NCI-H345 treated with DMSO at 0.1 percent for 48 hours (cell line): ENCODE measurements at regions not wholly inside any gene's neighbourhood (a gene's known extent, or its start where the extent isn't known, plus 50 kb on each side); places are given as distances from the start of the nearest gene placed in this dataset.
"Not testable (repeated sequence)": the region's sequence is repeated elsewhere in the genome, so short reads cannot be mapped to it uniquely, and the experiment has no call there.

ENCODE experiments used
- DNase-seq: peaks from one replicate; lab custom pipeline; 2025; ENCODE audit not compliant: unreplicated experiment; lab: John Stamatoyannopoulos, UW

DNA sequence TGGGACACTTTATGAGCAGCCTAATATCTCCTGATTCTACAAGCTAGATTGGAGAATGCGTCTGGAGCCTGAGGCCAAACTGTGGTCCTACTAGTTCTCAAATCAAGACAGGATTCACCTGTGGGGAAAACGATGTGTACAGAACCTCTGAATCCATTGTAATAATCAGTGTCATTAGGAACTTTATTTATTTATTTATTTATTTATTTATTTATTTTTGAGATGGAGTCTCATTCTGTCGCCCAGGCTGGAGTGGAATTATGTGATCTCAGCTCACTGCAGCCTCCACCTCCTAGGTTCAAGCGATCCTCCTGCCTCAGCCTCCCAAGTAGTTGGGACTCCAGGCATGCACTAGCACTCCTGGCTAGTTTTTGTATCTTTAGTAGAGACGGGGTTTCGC lies 52.6 kb upstream of the KIF26B start:
- DNase-seq: not testable (repeated sequence)

DNA sequence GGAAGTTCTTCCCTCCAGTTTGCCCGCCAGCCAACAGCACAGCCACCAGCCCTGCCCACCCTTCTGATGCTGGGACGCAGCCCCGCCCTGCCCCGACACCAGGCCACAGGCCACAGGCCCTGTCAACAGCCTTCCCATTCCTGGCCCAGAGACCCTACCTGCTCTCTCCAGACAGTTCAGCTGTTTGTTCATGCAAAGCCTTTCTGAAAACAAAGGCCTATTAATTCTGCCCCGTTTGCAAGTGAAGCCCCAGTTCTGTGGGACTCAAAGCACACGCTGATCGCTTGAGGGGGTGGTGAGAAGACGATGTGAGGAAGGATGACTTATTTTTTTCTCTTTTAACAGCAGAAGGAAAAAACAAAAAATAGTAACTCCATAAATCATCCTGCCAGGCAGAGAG lies 55.4 kb upstream of the KIF26B start:
- no peak for DNase-seq

DNA sequence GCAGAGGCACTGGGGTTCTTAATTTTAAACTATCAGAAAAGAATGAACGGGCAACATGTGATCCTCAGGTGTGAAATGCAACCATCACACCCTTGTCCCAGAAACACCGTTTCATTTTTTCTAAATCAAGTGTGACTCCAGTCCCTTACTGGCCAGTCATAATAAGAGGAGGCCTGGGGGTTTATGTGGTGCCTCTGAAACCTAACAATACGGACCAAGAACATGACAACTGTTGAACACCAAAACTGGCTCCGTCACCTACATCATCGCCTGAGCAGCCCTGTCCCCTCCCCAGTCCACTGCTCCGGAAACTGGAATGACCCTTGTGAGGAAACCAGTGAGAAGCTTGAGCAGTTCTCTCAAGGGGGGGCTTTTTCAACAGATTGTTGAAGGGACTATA lies 55.9 kb upstream of the KIF26B start:
- DNase-seq: no peak

DNA sequence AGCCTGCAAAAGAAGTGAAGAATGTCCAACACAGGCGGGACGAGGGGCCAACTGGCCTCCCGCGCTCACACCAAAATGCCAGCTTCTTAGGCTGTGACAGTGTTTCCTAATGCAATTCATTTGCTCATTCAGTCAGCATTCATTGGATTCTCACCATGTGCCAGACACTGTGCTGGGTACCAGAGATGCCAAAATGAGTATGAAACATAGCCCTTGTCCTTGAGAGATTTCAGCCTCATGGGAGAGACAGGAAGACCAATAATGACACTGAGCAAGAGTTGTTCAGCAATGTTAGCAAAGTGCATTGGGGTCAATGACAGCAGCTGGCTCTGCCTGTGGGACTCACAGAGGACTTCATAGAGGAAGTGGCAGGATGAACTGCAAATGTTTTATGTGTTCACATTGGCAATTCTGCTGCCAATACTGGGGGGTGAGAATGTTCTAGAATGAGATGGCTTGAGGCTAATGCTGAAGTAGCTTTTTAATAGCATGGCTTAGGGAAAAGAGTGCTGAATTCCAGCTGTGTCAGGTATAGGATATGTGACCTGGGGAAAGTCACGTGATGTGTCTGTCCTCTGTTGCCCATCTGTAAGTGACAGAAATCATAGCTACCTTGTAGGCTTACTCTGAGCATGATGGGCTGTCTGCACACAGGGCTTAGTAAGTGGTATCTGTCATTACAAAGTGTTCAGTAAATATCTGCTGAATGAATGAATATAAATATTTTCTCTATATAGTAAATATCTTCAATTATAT lies 58.3 kb upstream of the KIF26B start:
- no peak for DNase-seq

DNA sequence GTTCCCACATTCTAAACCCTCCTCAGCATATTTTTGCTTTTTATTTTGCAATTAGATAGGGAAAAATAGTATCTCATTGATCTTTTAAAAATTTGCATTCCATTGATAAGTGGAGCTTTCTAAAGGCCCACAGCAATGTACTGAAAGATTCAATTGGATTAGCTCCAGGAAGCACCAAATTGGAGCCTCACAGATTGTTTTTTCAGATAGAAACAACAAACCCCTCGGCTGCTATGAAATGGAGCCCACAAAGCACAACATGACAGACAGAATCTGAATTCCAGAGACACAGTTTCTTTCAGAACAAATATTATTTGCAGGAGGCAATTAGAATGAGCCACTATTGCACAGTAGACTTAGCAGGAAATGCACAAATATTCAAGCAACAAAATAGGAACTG lies 58.9 kb upstream of the KIF26B start:
- no peak for DNase-seq

DNA sequence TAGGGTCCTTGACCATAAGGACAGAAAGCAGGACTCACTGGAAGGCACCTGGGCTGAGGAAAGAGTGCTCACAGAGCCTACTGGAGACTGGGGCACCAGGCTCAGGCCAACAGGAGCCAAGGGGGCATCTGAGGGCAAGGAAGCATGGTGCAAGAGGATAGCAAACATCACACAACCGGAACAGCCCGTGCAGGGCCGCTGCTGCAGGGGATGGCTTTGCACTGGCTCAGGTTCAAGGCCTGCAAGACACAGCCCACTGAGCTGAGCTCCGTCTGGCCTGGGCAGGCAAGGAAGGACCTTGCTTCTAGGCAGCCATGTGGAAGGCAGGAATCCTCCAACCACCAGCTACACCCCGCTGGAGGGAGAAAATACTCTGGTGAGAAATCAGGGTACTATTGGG lies 59.8 kb upstream of the KIF26B start:
- no peak for DNase-seq

DNA sequence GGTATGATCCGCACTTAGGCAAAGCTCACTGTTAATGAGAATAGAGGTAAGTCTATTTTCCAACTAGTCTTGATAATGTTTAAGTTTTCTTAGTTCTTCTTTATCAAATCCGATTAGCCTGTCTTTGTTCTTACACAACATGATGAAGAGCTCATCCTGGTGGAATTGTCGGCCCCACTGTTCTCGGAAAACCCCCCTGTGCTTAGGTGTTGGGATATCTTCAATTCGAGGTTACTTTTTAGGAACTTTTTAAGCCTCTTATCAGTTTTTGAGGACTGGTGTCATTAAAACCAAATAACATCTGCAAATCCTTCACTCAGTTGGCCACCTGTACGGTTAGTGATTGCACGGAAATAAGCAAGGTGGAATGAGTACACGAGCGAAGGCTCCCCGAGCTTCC lies 60.7 kb upstream of the KIF26B start:
- no peak for DNase-seq

DNA sequence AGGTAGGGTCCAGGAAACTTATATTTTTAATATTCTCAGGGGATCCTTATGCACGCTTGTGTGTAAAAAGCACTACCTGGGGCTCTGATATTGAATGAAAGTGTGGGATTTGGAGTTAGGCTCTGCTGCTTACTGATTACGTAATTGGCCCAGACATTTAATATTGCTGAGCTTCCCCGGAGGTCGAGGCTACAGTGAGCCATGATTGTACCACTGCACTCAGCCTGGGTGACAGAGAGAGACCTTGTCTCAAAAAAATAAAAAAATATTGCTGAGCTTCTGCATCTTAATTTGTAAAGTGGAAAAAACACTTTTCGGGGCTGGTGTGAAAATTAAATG lies 62.2 kb upstream of the KIF26B start:
- DNase-seq: no peak

DNA sequence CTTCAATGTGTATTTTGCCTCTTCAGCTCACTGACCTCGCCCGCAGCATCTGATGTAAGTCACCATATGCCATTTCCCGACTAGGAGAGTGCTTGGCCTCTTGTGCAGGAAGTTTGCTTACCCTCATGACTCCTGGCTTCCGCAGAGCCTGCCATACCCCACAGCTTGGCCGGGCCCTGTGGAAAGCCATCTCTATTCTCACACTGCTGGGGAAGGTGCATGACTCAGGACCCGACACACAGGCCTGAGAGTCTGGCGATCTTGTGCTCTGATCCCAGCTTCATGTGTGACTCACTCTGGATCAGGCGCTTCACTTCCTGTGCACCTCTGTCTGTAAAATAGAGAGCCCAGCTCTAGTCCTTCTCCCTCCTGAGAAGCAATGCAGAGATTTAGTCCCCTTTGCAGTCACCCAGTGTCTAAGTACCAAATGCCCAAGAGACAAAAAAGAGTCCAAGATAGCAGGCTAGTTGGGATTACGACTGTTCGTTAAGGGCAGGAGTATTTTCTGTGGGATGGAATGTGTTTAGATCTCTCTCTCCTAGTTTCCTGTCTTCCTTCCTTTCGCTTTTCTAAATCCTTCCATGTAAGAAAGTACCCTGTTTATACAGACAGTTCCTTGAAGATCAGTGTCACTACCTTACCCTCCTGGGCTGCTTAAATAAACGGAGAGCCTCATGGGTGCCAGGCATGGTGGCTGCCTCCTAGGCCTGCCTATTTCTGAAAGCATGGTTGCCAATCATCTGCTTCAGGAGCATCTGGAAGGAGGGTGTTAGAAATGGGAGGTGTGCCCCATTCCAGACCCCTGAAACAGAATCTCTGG lies 62.8 kb upstream of the KIF26B start:
- no peak for DNase-seq

DNA sequence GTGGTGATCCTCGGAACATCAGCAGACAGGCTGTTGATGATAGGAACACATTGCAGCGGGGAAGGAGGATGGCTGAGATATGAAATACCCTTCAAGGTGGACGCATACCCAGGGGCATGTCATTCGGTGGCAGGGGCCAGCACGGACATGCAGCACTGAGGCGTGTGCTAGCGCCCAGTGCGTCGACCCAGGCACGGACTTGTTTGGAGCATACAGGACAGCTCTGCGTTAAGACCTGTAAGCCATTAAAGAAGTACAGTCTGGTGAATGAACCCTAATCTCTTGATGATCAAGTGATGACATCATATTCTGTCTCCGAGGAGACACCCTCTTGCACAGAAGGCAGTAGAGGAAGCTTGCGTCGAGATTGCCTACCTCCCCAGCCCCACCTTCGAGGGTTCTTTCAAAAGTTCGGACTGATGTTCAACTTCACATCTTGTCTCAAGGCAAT lies 63.6 kb upstream of the KIF26B start:
- no peak for DNase-seq

DNA sequence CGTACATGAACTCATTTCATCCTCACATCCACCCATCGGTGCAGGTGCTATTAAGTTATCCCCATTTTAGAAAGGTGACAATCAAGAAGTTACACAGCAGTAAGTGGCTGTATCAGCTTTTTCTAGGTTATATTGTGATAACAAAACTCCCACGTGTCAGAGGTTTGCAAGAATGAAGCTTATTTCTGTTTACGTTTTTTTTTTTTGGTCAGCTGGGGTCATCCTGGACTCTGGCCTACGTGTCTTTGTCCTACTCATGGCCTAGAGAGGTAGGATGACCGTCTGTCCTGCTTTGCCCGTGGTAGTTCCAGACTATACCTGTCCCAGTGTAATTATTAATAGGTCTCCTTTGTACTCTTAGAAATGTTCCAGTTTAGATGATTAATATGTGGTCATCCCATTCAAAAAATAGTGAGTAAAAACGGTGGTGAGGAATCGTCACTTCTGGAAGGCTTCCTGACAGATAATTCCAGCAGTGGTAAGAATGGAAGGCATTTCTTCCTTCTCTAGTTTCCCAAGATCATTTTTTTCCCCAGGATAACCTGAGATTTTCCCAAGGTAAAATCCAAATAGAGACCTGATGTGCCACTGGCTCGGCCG lies 64.2 kb upstream of the KIF26B start:
- no peak for DNase-seq

DNA sequence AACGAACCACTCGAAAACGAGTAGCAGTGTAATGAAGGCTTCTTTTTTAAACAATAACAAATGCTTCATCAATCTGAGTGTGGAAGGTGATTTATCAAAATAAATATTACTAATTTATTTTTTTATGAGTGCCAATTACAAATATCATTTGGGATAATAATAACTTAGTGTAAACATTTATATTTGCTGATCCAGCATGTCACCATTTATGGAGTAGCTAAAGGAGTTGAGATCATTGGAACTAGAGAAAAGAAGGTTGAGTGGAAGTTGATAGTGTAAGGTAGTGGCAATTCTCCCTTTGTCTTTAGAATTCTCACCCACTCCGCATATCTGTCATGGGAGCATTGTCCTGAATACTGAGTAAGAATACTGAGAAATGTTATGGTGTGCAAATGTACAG lies 67.1 kb upstream of the KIF26B start:
- no peak for DNase-seq

DNA sequence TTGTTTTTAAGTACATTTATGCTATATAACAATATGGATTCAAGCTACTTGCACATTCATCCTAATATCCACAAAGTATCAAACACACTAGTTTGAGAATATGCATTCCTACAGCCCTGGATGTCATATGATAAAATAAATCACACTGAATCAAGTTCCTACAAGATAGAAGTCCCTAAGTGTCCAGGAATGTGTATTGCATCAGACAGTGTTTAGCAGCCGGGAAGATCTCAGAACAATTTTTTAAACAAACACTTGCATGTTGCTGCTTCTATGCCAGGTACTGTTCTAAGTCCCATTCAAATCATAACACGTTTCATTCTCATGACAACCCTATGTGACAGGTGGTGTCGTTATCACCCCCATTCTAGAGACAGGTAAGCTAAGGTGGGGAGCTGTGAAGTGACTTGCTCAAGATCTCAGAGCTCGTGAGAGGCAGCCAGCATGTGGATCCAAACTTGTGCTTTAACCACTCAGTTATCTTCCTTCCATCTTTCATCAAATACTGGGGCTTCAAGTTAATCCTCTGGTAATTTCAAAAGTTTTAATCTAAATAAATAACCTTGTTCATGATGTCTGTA lies 68.3 kb upstream of the KIF26B start:
- no peak for DNase-seq

DNA sequence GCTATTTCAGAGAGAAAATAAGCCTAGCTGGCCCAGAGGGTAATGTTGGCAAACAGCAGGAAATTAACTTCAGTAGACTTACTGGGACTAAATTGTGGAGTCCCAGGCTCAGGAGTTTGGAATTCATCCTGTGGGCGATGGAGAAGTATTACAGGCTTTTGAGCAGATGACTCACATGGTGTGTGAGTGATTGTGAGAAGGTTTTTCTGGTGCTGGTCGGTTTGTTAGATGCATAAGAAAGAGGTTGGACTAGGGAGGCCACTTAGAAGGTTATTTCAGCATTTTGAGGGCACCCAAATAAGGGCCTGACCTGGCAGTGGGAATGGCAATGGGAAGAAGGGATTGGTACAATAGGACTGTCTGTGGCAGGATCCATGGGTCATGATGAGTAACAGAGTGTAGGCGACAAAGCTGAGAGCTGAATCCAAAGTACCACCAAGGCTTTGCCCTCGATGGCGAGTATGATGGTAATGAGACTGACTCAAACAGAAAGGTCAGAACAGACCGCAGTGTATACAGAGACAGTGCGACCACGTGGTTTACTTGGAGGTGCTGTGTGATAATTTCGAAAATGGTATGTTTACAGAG lies 69.2 kb upstream of the KIF26B start:
- DNase-seq: no peak

DNA sequence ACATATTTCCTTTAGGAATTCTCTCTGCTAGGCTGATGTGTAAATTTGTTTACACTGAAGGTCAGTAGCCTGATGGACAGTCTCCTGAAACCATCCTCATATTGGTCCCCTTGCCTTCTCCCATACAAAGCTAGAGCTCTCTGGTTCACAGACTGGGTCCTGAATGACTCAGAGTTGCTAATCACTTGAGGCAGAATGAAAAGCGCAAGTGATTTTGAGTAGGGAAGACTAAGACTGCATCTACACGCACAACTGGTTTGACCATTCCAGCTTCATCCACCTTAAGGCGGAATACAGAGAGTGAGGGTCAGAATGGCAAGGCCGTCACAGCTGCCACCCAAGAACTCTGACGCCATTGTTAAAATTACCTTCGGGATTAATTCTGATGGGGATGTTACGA lies 70.2 kb upstream of the KIF26B start:
- DNase-seq: no peak

DNA sequence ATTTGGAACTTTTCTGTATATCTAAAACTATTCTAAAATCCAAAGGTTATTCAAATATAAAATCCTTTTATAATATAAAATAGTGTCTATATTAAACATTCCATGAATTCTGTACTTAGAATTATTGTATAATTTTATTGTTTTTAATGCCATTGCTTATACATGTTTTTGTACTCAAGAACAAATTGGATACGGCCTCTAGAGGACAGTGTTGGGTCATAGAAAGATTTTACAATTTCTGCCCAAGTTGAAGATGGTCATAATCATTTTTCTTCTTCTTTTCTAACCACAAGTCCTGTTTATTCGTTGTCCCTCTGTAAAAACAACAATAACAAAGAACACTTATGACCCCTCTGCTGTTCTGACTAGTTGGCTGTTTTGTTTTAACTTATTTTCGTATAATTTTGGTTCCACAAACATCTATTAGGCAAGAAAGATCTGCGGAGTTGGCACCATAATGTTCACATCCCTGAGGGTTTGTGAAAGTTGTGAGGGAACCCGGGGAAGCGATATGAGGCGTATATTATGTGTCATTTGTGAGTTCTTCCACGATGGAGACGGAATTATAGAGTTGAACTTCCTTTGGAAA lies 75.7 kb upstream of the KIF26B start:
- peak; percentile 4 for DNase-seq

DNA sequence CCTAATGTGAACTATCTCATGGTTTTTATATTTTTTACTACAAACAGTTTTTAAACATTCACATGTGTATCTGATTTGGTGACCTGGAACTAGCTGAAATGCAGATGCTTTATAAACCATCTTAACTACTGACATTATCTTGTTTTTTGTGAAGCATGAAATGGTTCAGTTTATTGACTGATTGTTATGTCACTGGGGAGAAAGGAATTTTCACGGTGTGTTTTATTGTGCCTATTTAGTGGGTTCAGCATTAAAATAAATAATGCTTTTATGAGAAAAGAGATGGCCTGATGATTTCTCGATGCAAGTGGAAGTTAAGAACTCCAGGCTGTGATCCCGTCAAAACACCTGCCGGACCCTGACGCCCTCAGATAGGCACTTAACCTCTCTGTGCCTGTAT lies 79.9 kb upstream of the KIF26B start:
- no peak for DNase-seq

DNA sequence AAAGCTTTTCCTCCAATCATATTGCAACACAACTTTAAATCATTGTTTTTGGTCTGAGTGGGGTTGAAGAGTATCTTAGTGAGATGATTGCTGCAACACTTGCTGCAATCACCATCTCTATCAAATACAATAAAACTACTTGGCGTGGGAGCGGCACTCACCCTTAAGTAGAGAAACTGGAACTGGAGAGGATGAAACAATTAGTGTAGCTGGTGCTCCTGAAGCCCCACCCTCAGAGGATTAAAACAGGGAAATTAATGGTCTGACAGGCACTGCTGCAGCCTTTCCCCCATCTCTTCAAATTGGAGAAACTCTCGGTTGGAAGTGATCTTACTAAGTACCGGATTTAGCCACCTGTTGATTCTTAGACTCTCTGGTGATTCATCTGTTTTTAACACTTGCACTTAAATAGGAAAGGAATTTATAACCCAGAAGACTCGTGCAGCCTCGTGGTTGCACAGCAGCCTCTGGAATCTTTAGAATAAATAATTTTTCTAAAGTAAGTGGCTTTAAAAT lies 80.5 kb upstream of the KIF26B start:
- DNase-seq: no peak

DNA sequence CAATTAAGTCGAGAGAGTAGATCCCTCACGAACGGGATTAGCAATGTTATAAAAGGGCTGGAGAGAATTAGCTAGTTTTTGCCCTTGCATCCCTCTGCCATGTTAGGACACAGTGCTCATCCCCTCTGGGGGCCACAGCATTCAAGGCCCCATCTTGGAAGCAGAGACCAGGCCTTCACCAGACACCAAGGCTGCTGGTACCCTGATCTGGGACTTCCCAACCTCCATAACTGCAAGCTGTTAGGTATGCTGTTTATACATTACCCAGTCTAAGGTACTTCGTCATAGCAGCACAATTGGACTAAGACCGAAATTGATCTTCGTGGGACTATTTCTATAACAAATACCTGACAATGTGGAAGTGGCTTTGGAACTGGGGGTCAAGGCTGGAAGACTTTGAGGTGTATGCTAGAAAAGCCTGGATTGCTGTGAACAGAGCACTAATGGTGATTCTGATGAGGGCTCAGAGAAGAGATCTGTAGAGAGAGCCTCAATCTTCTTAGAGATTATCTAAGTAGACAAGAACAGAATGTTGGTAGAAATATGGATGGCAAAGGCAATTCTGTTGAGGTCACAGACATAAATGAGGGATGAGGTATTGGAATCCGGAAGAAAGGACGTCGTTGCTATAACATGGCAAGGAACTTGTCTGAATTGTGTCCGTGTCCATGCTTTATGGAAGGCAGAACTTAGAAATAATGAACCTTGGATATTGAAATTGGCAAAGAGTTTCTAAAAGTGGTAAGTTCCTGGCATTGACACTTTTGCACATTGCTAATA lies 83.8 kb upstream of the KIF26B start:
- no peak for DNase-seq

DNA sequence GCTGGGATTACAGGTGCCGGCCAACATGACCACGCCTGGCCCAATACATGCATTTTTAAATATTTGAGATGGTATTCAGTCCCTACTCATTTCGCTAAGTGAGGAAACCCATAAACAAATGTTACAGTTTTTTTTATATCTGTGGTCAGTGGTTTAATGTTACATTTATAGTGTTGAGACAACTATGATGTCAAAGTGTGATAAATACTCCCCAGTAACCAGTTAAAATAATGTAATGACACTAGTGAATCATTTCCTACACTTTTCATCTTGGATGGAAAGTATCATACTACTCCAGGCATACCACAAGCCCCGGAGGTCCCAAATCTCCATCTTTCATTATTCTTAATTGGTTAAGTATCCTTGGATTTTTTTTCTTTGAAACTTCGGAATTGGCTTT lies 87.5 kb upstream of the KIF26B start:
- DNase-seq: no peak
